Thyroid gland (tissue), 4 donors: ENCODE measurements at regions not wholly inside any gene's neighbourhood (a gene's known extent, or its start where the extent isn't known, plus 50 kb on each side); places are given as distances from the start of the nearest gene placed in this dataset.

Experiments
- POLR2A ChIP-seq, 2 donors: fragments of 450-650 bp; IDR thresholded peaks; one replicate each; pipeline ENCODE4 v1.6.1; 2017; ENCODE audit warnings: antibody characterized with exemption in 2 of 2, mild to moderate bottlenecking in 2 of 2, moderate library complexity in 1 of 2
- TF ChIP-seq, protein P1 (sequence below), 6 experiments: fragments of 200-600 bp in 3 of 6; fragments of 450-650 bp in 3 of 6; sonication (generic) in 3 of 6; IDR thresholded peaks; one replicate each; pipeline ENCODE4 v1.5.1; 2016 to 2019; ENCODE audit warnings: antibody characterized with exemption in 6 of 6, mild to moderate bottlenecking in 2 of 6, inconsistent platforms in 1 of 6, moderate library complexity in 1 of 6

DNA sequence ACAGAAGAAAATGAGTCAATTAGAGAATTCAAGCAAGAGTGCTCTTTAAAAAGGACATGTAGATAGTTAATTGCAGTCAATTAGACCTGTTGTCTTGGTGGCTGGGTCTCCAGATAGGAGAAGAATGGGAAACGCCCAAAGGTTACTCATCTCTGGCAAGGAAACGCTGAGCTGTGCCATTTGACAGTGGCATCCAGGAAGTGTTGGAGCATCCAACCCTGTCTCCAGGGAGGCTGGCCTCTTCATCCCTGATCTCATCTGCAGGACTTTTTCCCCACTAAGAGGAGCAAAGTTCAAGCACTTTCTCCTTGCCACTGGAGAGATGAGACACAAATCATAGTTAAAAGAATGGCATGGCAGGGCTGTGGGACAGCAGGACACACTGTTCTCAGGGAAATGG lies 111.7 kb upstream of the MSX2 start:
- TF ChIP-seq, protein P1, sequence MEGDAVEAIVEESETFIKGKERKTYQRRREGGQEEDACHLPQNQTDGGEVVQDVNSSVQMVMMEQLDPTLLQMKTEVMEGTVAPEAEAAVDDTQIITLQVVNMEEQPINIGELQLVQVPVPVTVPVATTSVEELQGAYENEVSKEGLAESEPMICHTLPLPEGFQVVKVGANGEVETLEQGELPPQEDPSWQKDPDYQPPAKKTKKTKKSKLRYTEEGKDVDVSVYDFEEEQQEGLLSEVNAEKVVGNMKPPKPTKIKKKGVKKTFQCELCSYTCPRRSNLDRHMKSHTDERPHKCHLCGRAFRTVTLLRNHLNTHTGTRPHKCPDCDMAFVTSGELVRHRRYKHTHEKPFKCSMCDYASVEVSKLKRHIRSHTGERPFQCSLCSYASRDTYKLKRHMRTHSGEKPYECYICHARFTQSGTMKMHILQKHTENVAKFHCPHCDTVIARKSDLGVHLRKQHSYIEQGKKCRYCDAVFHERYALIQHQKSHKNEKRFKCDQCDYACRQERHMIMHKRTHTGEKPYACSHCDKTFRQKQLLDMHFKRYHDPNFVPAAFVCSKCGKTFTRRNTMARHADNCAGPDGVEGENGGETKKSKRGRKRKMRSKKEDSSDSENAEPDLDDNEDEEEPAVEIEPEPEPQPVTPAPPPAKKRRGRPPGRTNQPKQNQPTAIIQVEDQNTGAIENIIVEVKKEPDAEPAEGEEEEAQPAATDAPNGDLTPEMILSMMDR (IDR thresholded peaks at IDR 0.05): no peak
- TF ChIP-seq POLR2A (IDR thresholded peaks at IDR 0.05): no peak
